PC-3 (cell line): ENCODE measurements at regions not wholly inside any gene's neighbourhood (a gene's known extent, or its start where the extent isn't known, plus 50 kb on each side); places are given as distances from the start of the nearest gene placed in this dataset.

ENCODE experiments used
- ATAC-seq: fragments of 200-7000 bp; cut with Tn5 transposase; 2 replicates; pipeline ENCODE4 v1.9.1; 2020; ENCODE audit warnings: mild to moderate bottlenecking, moderate library complexity
- BruUV-seq: library from RNA; stranded (reverse); fragments of 400-500 nt; replicated peaks from 2 replicates; lab custom pipeline; 2021; lab: Mats Ljungman, UMichigan
- CTCF ChIA-PET: fragments of 300-600 bp; sonication (Branson Sonifier 250); formaldehyde crosslinking; loops from one replicate; lab custom pipeline; 2022; ENCODE audit warnings: antibody characterized with exemption; lab: Charles Lee
- POLR2A ChIA-PET: fragments of 300-600 bp; sonication (Branson Sonifier 250); formaldehyde crosslinking; loops from one replicate; lab custom pipeline; 2022; ENCODE audit warnings: antibody characterized with exemption; ENCODE audit not compliant: unreplicated experiment; lab: Charles Lee
- DNase-seq: peaks from one replicate; pipeline ENCODE4 v3.0.0-alpha.2; 2015
- H2AFZ ChIP-seq: fragments of 300-600 bp; sonication (generic); 2 replicates; pipeline ENCODE4 v1.6.0; 2016; ENCODE audit warnings: antibody characterized with exemption, low read length
- H3F3A ChIP-seq: fragments of 300-600 bp; sonication (generic); one replicate; pipeline ENCODE4 v1.6.0; 2017; ENCODE audit warnings: antibody characterized with exemption, low read length, control low read depth, mild to moderate bottlenecking; ENCODE audit not compliant: unreplicated experiment
- H3K27ac ChIP-seq: fragments of 300-600 bp; sonication (generic); 2 replicates; pipeline ENCODE4 v1.5.1; 2016; ENCODE audit warnings: mild to moderate bottlenecking, low read length
- H3K27me3 ChIP-seq: fragments of 300-600 bp; sonication (generic); 2 replicates; pipeline ENCODE4 v1.6.1; 2016; ENCODE audit warnings: low read length, mixed read lengths
- H3K36me3 ChIP-seq: fragments of 300-600 bp; sonication (generic); 2 replicates; pipeline ENCODE4 v1.6.1; 2016; ENCODE audit warnings: low read depth, mixed run types, low read length, mixed read lengths
- H3K4me1 ChIP-seq: fragments of 300-600 bp; sonication (generic); 2 replicates; pipeline ENCODE4 v1.5.1; 2016; ENCODE audit warnings: low read length; ENCODE audit not compliant: insufficient read depth
- H3K4me2 ChIP-seq: fragments of 300-600 bp; sonication (generic); 2 replicates; pipeline ENCODE4 v1.6.0; 2016; ENCODE audit warnings: low read length
- H3K4me3 ChIP-seq: fragments of 300-600 bp; sonication (generic); 2 replicates; pipeline ENCODE4 v1.5.1; 2016; ENCODE audit warnings: mild to moderate bottlenecking, low read length, mixed read lengths
- H3K79me2 ChIP-seq: fragments of 300-600 bp; sonication (generic); 2 replicates; pipeline ENCODE4 v1.6.1; 2017; ENCODE audit warnings: low read length, mixed read lengths
- H3K9ac ChIP-seq: fragments of 300-600 bp; sonication (generic); 2 replicates; pipeline ENCODE4 v1.6.0; 2016; ENCODE audit warnings: mild to moderate bottlenecking, low read length
- H3K9me2 ChIP-seq: fragments of 300-600 bp; sonication (generic); replicated peaks from 2 replicates; pipeline ENCODE4 v1.6.1; 2016; ENCODE audit warnings: mixed run types, low read length, mixed read lengths
- H3K9me3 ChIP-seq: fragments of 300-600 bp; sonication (generic); 2 replicates; pipeline ENCODE4 v1.6.1; 2016; ENCODE audit warnings: low read length, mixed read lengths
- H4K20me1 ChIP-seq: fragments of 300-600 bp; sonication (generic); 2 replicates; pipeline ENCODE4 v1.6.1; 2016; ENCODE audit warnings: low read length, mixed read lengths
- CTCF ChIP-seq: fragments of 300-600 bp; sonication (generic); conservative IDR thresholded peaks from 2 replicates; pipeline ENCODE4 v1.5.1; 2017; ENCODE audit warnings: antibody characterized with exemption, low read depth, mild to moderate bottlenecking, low read length
- EZH2 ChIP-seq: fragments of 300-600 bp; sonication (generic); IDR thresholded peaks from one replicate; pipeline ENCODE4 v1.6.1; 2017; ENCODE audit warnings: antibody characterized with exemption, mild to moderate bottlenecking, low read length; ENCODE audit not compliant: unreplicated experiment
- EZH2phosphoT487 ChIP-seq: fragments of 300-600 bp; sonication (generic); IDR thresholded peaks from 2 replicates; pipeline ENCODE4 v1.6.1; 2018; ENCODE audit warnings: mild to moderate bottlenecking, antibody characterized with exemption, low read length, borderline replicate concordance
- intact Hi-C: fragments of 100-400 bp; cut with micrococcal nuclease; formaldehyde crosslinking; loops from 2 replicates; pipeline ENCODE4 v1.9.0; 2023

DNA sequence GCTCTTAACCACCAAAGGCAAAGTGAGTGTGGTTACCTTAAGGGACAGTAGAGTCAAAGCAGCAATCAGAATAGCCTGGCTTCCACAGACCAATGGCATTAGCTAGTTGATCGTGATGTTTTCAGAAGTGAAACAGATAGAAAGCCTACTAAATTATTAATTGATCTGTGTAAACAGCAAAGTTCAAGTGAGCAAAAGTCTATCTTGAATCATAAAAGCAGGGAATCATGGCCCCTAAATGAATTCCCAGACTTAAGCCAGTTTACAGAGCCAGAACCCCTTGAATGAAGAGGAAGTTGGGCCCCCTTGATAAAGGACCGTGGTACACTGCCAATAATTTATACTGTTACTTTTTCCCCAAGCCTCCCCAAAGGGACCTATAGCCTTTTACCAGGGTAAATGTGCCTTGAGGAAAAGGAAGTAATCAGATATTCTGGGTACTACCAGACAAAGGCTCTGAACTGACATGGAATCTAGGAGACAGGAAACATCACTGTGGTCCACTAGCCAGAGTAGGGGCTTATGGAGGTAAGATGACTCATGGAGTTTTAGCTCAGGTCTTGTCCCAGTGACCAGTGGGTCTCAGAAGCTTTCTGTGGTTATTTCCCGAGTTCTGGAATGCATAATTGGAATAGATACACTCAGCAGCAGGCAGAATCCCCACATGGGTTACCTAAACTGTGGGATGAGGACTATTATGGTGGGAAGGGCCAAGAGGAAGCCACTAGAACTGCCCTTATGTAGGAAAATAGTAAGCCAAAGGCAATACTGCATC lies 317.5 kb downstream of the CD83 start:
- H4K20me1 ChIP-seq = no peaks in the 10 kb centered on the region
- H3K79me2 ChIP-seq = no peaks in the 10 kb centered on the region
- intact Hi-C loops = no loop called here
- BruUV-seq = no TSS peak
- no peak overlapping the region for H3K4me3 ChIP-seq
- H3K9ac ChIP-seq = no peak overlapping the region
- H3K36me3 ChIP-seq = no peaks in the 10 kb centered on the region
- no peaks in the 10 kb centered on the region for H3K9me3 ChIP-seq
- no peak overlapping the region for H3K27ac ChIP-seq
- H3F3A ChIP-seq = no peaks in the 10 kb centered on the region
- ChIA-PET CTCF (no interaction called here), POLR2A (no interaction called here)
- H2AFZ ChIP-seq = no peak overlapping the region
- no peaks in the 10 kb centered on the region for H3K27me3 ChIP-seq
- DNase-seq (no peak), ATAC-seq (no peak)
- TF ChIP-seq EZH2 (no peak), CTCF (no peak), EZH2phosphoT487 (no peak)
- H3K4me1 ChIP-seq = 0 out of 2 replicates have a peak, but pooled peaks cover 8% of the 10 kb centered on the region
- H3K4me2 ChIP-seq = no peak overlapping the region
- no peaks in the 10 kb centered on the region for H3K9me2 ChIP-seq

DNA sequence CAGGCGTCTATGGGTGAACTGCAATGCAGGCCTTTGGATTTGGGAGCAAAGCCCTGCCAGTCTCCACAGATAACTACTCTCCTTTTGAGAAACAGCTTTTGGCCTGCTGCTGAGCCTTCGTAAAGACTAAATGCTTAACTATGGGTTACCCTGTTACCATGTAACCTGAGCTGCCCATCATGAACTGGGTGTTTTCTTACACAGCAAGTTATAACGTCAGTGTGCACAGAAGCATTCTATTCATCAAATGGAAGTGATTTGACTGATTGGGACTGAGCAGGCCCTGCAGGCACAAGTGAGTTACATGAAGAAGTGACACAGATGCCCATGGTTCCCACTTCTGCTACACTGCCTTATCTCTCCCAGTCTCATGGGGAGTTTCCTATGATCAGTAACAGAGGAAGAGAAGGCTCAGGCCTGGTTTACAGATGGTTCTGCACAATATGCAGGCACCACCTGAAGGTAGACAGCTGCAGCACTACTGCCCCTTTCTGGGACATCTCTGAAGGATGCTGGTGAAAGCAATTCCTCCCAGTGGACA lies 319.1 kb downstream of the CD83 start:
- Histone ChIP-seq H4K20me1 (no peaks in the 10 kb centered on the region), H3K4me3 (no peak overlapping the region), H3K79me2 (no peaks in the 10 kb centered on the region), H3K4me1 (0 out of 2 replicates have a peak, but pooled peaks cover 7% of the 10 kb centered on the region), H3K27ac (no peak overlapping the region), H3K9me2 (no peaks in the 10 kb centered on the region), H3K4me2 (no peak overlapping the region), H3K27me3 (no peaks in the 10 kb centered on the region), H3K36me3 (no peaks in the 10 kb centered on the region), H3K9ac (no peak overlapping the region), H3F3A (no peaks in the 10 kb centered on the region), H3K9me3 (no peaks in the 10 kb centered on the region), H2AFZ (no peak overlapping the region)
- DNase-seq (no peak), ATAC-seq (no peak)
- ChIA-PET CTCF (interaction anchor here (0.5 kb wide), 1 partner anchor 491 kb away, joined by 5 read pairs; no protein-coding TSS in a partner anchor), POLR2A (no interaction called here)
- no TSS peak for BruUV-seq
- TF ChIP-seq EZH2 (no peak), CTCF (no peak)
- intact Hi-C loops = no loop called here

GRCh38 chr6:14439419-14439818 lies 321.8 kb downstream of the CD83 start:
- H2AFZ ChIP-seq = no peak overlapping the region
- H3K36me3 ChIP-seq = no peaks in the 10 kb centered on the region
- intact Hi-C loops = no loop called here
- ATAC-seq (no peak), DNase-seq (no peak)
- no peaks in the 10 kb centered on the region for H3K9me2 ChIP-seq
- no peaks in the 10 kb centered on the region for H3K4me1 ChIP-seq
- no peak for TF ChIP-seq EZH2phosphoT487
- TF ChIP-seq EZH2 = no peak
- TF ChIP-seq CTCF = no peak
- no peaks in the 10 kb centered on the region for H3F3A ChIP-seq
- ChIA-PET CTCF (no interaction called here), POLR2A (no interaction called here)
- no peaks in the 10 kb centered on the region for H3K27me3 ChIP-seq
- BruUV-seq = no TSS peak
- H3K9ac ChIP-seq = no peak overlapping the region
- no peak overlapping the region for H3K4me2 ChIP-seq
- H3K27ac ChIP-seq = no peak overlapping the region
- no peaks in the 10 kb centered on the region for H4K20me1 ChIP-seq
- no peaks in the 10 kb centered on the region for H3K79me2 ChIP-seq
- H3K4me3 ChIP-seq = no peak overlapping the region
- H3K9me3 ChIP-seq = no peaks in the 10 kb centered on the region
